ENCODE measurements at regions not wholly inside any gene's neighbourhood (a gene's known extent, or its start where the extent isn't known, plus 50 kb on each side); places are given as distances from the start of the nearest gene placed in this dataset.
"Not testable (repeated sequence)": the region's sequence is repeated elsewhere in the genome, so short reads cannot be mapped to it uniquely, and the experiment has no call there.

- no peaks in the 10 kb centered on the region for H3K27me3 ChIP-seq
- TF ChIP-seq, protein P1, sequence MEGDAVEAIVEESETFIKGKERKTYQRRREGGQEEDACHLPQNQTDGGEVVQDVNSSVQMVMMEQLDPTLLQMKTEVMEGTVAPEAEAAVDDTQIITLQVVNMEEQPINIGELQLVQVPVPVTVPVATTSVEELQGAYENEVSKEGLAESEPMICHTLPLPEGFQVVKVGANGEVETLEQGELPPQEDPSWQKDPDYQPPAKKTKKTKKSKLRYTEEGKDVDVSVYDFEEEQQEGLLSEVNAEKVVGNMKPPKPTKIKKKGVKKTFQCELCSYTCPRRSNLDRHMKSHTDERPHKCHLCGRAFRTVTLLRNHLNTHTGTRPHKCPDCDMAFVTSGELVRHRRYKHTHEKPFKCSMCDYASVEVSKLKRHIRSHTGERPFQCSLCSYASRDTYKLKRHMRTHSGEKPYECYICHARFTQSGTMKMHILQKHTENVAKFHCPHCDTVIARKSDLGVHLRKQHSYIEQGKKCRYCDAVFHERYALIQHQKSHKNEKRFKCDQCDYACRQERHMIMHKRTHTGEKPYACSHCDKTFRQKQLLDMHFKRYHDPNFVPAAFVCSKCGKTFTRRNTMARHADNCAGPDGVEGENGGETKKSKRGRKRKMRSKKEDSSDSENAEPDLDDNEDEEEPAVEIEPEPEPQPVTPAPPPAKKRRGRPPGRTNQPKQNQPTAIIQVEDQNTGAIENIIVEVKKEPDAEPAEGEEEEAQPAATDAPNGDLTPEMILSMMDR (IDR thresholded peaks at IDR 0.05): no peak
- TF ChIP-seq POLR2A (IDR thresholded peaks at IDR 0.05): no peak
- no peak for DNase-seq
Observed at GRCh38 chr3:86887876-86888275, 103.1 kb downstream of the VGLL3 start.

GRCh38 chr3:86880066-86880465 lies 110.9 kb downstream of the VGLL3 start:
- no peaks in the 10 kb centered on the region for H3K36me3 ChIP-seq
- no peaks in the 10 kb centered on the region for H3K4me1 ChIP-seq
- no peaks in the 10 kb centered on the region for H3K9me3 ChIP-seq
- H3K27ac ChIP-seq: no peak overlapping the region
- intact Hi-C loops (cut with DNase I; ENCODE audit: low total_unique reads): no loop called here
- no peak overlapping the region for H3K4me3 ChIP-seq
- no peaks in the 10 kb centered on the region for H3K27me3 ChIP-seq
- no peak for TF ChIP-seq POLR2A (IDR thresholded peaks at IDR 0.05)
- TF ChIP-seq, protein P1 (IDR thresholded peaks at IDR 0.05): no peak
- no peak for DNase-seq

More at GRCh38 chr3:86887876-86888275, 103.1 kb downstream of the VGLL3 start:
- Histone ChIP-seq H3K4me3 (no peak overlapping the region), H3K27ac (no peak overlapping the region), H3K4me1 (no peaks in the 10 kb centered on the region), H3K36me3 (no peaks in the 10 kb centered on the region), H3K9me3 (no peaks in the 10 kb centered on the region)
- intact Hi-C loops (cut with DNase I; ENCODE audit: low total_unique reads): no loop called here

GRCh38 chr3:86876504-86877181 lies 114.3 kb downstream of the VGLL3 start:
- H3K9me3 ChIP-seq; H3K27ac ChIP-seq; H3K27me3 ChIP-seq; intact Hi-C loops (cut with DNase I; ENCODE audit: low total_unique reads); H3K36me3 ChIP-seq; DNase-seq; H3K4me3 ChIP-seq; H3K4me1 ChIP-seq: not testable (repeated sequence)

- H3K4me1 ChIP-seq; DNase-seq; H3K27me3 ChIP-seq; H3K9me3 ChIP-seq; H3K27ac ChIP-seq; H3K4me3 ChIP-seq; H3K36me3 ChIP-seq; intact Hi-C loops (cut with DNase I; ENCODE audit: low total_unique reads): not testable (repeated sequence)
Observed at GRCh38 chr3:86874790-86875189, 116.2 kb downstream of the VGLL3 start.

DNA sequence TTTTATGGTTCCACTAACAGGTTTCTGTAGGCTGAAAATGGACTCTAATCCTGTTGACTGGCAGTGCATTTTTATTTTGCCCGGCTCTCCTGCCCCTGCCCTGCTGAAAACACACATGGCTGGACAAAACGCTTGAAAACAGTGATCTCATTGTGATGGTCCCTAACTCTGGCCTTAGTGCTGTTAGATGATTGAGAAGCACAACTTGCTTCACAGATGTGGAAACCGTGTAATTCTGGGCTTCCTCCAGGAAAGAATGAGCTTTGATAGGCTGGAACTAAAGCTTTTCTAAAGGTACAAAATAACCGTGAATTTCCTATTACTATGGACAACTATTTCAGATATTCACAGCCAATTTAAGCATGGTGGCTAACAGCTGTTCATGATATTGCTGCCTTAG lies 121.4 kb downstream of the VGLL3 start:
- Histone ChIP-seq H3K4me1 (no peaks in the 10 kb centered on the region), H3K9me3 (no peaks in the 10 kb centered on the region), H3K27me3 (no peaks in the 10 kb centered on the region), H3K36me3 (no peaks in the 10 kb centered on the region), H3K4me3 (no peak overlapping the region), H3K27ac (no peak overlapping the region)
- TF ChIP-seq, protein P1 (IDR thresholded peaks at IDR 0.05): no peak
- no peak for TF ChIP-seq POLR2A (IDR thresholded peaks at IDR 0.05)
- no peak for DNase-seq
- intact Hi-C loops (cut with DNase I; ENCODE audit: low total_unique reads): no loop called here

DNA sequence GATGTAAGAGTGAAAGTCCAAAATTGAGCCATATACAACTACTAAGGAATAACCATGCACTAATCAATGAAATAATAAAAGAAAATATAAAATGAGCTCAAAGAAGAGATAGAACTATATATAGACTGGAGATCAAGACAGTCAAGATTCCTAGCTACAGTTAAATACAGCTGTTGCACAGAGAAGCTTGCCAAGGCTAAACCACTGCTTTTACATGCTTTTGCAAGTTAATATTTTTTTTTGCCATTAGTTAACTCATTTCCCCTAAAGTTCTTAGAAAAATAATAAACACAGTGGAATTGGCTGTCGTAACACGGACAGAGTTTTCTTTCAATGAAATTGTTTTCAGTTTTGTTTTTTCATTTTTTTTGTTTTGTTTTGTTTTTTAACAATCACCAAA lies 123.0 kb downstream of the VGLL3 start:
- H3K9me3 ChIP-seq: no peaks in the 10 kb centered on the region
- H3K4me1 ChIP-seq: no peaks in the 10 kb centered on the region
- H3K36me3 ChIP-seq: no peaks in the 10 kb centered on the region
- no peak overlapping the region for H3K27ac ChIP-seq
- no peak for DNase-seq
- no peaks in the 10 kb centered on the region for H3K27me3 ChIP-seq
- H3K4me3 ChIP-seq: no peak overlapping the region
- intact Hi-C loops (cut with DNase I; ENCODE audit: low total_unique reads): no loop called here
- TF ChIP-seq, protein P1 (IDR thresholded peaks at IDR 0.05): no peak
- TF ChIP-seq POLR2A (IDR thresholded peaks at IDR 0.05): no peak

All from uterus (tissue), 3 donors.